ENCODE measurements at regions not wholly inside any gene's neighbourhood (a gene's known extent, or its start where the extent isn't known, plus 50 kb on each side); places are given as distances from the start of the nearest gene placed in this dataset.

DNA sequence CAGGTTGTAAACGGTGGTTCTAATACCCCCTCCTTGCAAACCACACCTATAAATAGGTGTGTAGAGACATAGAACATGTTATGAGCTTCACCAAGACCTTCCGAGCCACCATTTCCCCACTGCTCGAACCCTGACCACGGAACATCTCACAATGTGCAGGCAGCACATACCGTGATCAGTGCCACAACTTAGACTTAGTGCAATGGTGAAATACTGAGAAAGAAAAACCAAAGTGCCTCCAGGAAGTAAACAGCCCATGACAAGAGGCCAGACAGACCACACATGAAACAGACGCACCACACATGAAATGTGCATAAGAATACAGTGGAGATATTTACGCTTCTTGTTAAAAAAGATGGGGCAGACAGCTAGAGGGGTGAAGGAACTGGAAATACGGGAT lies 166.9 kb upstream of the CCND2 start:
- H3K4me3 ChIP-seq = no peak overlapping the region
- no peaks in the 10 kb centered on the region for H4K20me1 ChIP-seq
- TF ChIP-seq Cebpa-rat (IDR thresholded peaks at IDR 0.05) = no peak
- no peak overlapping the region for H3K4me2 ChIP-seq
- no peak overlapping the region for H3K9ac ChIP-seq
- H3K27me3 ChIP-seq = peaks cover 0 to 10% (median 0%) of the 10 kb centered on the region in 11 experiments; a peak in 1 of 22 replicates
- no peaks in the 10 kb centered on the region for H3K36me3 ChIP-seq
- peaks cover 0 to 20% (median 0%) of the 10 kb centered on the region in 10 experiments; a peak in 3 of 20 replicates for H3K4me1 ChIP-seq
- peaks cover 0 to 6% (median 0%) of the 10 kb centered on the region in 11 experiments; a peak in 5 of 22 replicates for H3K9me3 ChIP-seq (replicated peaks in 1 of 11)
- H3K27ac ChIP-seq = no peak overlapping the region

DNA sequence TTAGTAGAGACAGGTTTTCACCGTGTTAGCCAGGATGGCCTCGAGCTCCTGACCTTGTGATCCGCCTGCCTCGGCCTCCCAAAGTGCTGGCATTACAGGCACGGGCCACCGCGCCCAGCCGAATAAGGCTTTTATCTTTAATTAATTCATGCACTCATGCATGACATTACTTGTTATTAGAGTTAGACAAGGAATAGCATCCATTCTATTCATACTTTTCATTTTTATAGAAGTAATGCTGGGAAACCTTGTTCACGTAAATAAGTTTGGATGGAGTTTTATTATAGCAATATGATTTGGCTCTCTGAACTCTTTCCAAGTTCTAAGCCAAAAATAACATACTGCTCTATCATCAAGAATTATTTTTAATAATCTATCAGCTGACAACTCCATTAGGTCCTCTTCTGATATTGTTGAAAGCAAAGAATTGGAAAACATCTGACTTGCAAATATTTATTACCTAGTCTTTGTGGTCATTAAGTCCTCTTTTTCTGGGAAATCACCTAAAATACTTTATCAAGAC lies 168.8 kb upstream of the CCND2 start:
- Histone ChIP-seq H3K9ac (no peak overlapping the region), H3K4me1 (peaks cover 0 to 20% (median 0%) of the 10 kb centered on the region in 10 experiments; a peak in 3 of 20 replicates), H3K27ac (no peak overlapping the region), H4K20me1 (no peaks in the 10 kb centered on the region), H3K27me3 (peaks cover 0 to 10% (median 0%) of the 10 kb centered on the region in 11 experiments; a peak in 1 of 22 replicates), H3K9me3 (replicated peaks in 1 of 11) (peaks cover 0 to 6% (median 0%) of the 10 kb centered on the region in 11 experiments; a peak in 5 of 22 replicates), H3K36me3 (no peaks in the 10 kb centered on the region), H3K4me2 (no peak overlapping the region), H3K4me3 (no peak overlapping the region)
- TF ChIP-seq Cebpa-rat (IDR thresholded peaks at IDR 0.05) = no peak

DNA sequence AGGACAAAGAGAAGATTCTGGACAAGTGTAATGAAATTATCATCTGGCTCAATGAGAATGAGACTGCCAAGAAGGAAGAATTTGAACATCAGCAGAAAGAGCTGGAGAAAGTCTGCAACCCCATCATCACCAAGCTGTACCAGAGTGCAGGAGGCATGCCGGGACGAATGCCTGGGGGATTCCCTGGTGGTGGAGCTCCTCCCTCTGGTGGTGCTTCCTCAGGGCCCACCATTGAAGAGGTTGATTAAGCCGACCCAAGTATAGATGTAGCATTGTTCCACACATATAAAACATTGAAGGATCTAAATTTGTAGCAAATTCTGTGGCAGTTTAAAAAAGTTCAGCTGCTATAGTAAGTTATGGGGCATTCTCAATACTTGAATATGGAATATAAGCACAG lies 174.3 kb upstream of the CCND2 start:
- H3K4me3 ChIP-seq = no peak overlapping the region
- no peaks in the 10 kb centered on the region for H4K20me1 ChIP-seq
- H3K4me2 ChIP-seq = no peak overlapping the region
- no peaks in the 10 kb centered on the region for H3K27me3 ChIP-seq
- TF ChIP-seq Cebpa-rat (IDR thresholded peaks at IDR 0.05) = no peak
- H3K4me1 ChIP-seq = peaks cover 0 to 3% (median 0%) of the 10 kb centered on the region in 10 experiments; a peak in 1 of 20 replicates
- H3K27ac ChIP-seq = no peak overlapping the region
- no peaks in the 10 kb centered on the region for H3K36me3 ChIP-seq
- no peaks in the 10 kb centered on the region for H3K9me3 ChIP-seq (replicated peaks in 1 of 11)
- H3K9ac ChIP-seq = no peak overlapping the region

DNA sequence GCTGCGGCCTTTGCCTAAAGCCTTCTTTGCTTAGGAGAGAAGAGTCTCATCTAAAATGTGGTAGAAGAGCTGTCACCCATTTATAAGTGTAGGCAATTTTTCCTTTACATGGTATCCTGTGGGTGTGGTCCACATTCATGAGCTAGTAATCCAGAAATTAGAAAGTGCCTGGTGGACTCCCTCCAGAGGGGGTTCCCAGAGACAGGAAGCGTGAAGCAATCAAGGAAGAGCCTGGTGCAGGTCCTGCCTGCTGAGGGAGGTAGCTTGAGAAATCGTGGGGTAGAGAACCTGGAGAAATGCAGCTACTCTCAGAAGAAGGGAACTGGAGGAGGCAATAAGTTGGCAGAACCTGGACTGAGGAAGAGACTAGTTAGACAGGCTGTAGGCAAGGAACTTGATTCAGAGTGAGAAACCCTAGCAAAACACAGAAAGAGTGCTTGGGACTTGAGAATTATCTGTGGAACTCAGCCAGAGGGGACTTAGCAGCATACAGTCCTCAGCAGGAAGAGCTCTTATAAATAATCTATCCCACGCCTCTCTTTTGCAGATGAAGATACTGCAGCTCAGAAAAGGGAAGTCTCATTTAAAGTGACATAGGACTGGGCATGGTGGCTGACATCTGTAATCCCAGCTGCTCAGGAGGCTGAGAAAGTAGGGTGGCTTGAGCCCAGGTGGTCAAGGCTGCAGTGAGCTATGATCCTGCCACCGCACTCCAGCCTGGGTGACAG lies 182.4 kb upstream of the CCND2 start:
- H3K36me3 ChIP-seq = no peaks in the 10 kb centered on the region
- peak overlapping the region; percentile 20 to 71 (median 52) for H3K4me2 ChIP-seq
- H3K27ac ChIP-seq = no peak overlapping the region
- no peak for TF ChIP-seq Cebpa-rat (IDR thresholded peaks at IDR 0.05)
- peaks cover 10 to 21% (median 14%) of the 10 kb centered on the region in 10 experiments for H3K4me1 ChIP-seq
- no peaks in the 10 kb centered on the region for H3K9me3 ChIP-seq (replicated peaks in 1 of 11)
- H4K20me1 ChIP-seq = no peaks in the 10 kb centered on the region
- H3K9ac ChIP-seq = no peak overlapping the region
- no peaks in the 10 kb centered on the region for H3K27me3 ChIP-seq
- no peak overlapping the region for H3K4me3 ChIP-seq

DNA sequence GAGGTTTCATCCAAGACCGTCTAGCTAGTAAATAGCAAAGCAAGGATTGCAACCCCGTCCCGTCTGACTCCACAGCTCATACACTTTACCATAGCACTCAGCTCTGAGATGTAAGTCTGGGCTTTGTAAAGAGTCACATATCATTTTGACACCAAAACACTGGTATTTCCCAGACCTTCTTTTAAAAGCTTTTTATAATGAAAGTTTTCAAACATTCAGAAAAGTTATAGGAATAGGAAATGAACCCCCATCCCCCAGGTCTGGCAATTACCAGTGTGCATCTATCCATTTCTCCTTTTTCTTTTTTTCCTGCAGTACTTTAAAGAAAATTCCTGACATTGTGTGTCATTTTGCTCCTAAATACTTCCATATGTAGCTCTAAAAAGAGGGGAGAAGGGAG lies 183.6 kb upstream of the CCND2 start:
- no peaks in the 10 kb centered on the region for H3K36me3 ChIP-seq
- TF ChIP-seq Cebpa-rat (IDR thresholded peaks at IDR 0.05) = no peak
- no peak overlapping the region for H3K4me2 ChIP-seq
- no peak overlapping the region for H3K9ac ChIP-seq
- H3K27ac ChIP-seq = no peak overlapping the region
- H3K9me3 ChIP-seq (replicated peaks in 1 of 11) = no peaks in the 10 kb centered on the region
- H3K27me3 ChIP-seq = no peaks in the 10 kb centered on the region
- no peak overlapping the region for H3K4me3 ChIP-seq
- peaks cover 11 to 21% (median 16%) of the 10 kb centered on the region in 10 experiments for H3K4me1 ChIP-seq
- no peaks in the 10 kb centered on the region for H4K20me1 ChIP-seq

DNA sequence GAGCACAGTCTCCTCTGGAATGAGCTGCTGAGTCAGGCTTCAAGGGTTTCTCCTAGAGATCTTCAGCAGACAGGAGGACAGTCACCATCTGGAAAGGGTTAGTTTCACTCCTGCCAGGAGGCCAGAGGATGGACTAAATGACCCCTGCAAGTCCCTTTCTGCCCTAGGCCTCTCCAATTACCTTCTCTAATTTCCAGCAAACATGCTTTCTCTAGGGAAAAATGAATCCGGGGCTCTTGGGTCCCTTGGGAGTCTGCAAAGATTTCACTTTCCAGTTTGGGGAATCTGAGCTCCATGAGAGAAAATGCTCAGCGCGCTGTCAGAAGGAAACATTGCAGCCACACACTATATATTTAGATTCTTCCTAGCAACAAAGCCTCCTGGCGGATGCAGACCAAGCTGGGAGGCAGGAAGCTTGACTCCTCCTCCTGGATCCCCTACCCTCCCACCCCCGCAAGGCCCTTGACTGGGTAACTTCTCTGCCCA lies 184.4 kb upstream of the CCND2 start:
- Histone ChIP-seq H3K9ac (no peak overlapping the region), H3K9me3 (replicated peaks in 1 of 11) (no peaks in the 10 kb centered on the region), H3K4me1 (peaks cover 14 to 29% (median 19%) of the 10 kb centered on the region in 10 experiments), H3K27ac (no peak overlapping the region), H3K4me2 (no peak overlapping the region), H3K36me3 (no peaks in the 10 kb centered on the region), H3K27me3 (no peaks in the 10 kb centered on the region), H4K20me1 (no peaks in the 10 kb centered on the region), H3K4me3 (no peak overlapping the region)
- TF ChIP-seq Cebpa-rat (IDR thresholded peaks at IDR 0.05) = no peak

DNA sequence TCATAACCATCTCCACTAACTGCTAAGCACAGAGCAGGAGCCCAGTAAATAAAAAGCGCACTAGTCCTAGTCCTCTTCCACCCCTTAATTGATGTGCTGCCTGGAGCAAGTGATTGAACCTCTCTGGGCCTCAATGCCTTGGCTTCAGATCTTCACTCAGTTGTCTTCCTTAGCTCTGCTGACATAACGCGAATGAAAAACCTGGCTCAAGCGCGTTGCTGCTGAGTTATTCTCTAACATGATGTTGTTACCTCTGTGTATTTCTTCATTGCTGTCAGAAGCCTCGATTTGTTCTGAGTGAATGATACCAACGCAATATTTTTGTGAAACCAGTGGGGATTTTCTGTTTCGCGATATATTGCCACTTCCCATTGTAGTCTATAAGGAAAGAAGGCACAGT lies 185.1 kb upstream of the CCND2 start:
- H3K27ac ChIP-seq = no peak overlapping the region
- H3K36me3 ChIP-seq = no peaks in the 10 kb centered on the region
- H3K4me3 ChIP-seq = no peak overlapping the region
- no peak for TF ChIP-seq Cebpa-rat (IDR thresholded peaks at IDR 0.05)
- H3K27me3 ChIP-seq = no peaks in the 10 kb centered on the region
- H3K9me3 ChIP-seq (replicated peaks in 1 of 11) = no peaks in the 10 kb centered on the region
- H3K9ac ChIP-seq = no peak overlapping the region
- H4K20me1 ChIP-seq = no peaks in the 10 kb centered on the region
- peaks cover 17 to 36% (median 25%) of the 10 kb centered on the region in 10 experiments for H3K4me1 ChIP-seq
- H3K4me2 ChIP-seq = no peak overlapping the region

DNA sequence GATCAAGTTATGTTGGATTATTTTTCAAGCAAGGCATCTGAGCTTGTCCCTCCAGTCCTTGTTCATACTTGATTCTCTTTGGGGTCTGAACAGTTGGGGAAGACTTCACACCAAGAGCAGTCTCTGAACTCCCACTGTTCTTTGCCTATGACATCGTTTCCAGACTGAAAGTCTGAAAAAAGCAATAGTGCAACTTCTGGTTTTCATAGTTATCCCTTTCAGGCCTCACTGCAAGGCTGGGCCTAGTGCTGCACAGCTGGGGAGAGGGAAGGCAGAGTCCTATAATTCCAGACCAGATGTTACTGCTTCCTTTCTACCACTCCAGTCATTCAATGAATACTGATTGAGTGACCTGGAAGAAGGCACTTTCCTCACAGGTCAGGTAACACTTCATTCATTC lies 187.1 kb upstream of the CCND2 start:
- Histone ChIP-seq H3K4me2 (0 out of 22 replicates have a peak overlapping the region, but pooled peaks of 1 of the 11 experiments have one; percentile 27), H3K4me3 (no peak overlapping the region), H3K36me3 (no peaks in the 10 kb centered on the region), H3K27me3 (no peaks in the 10 kb centered on the region), H3K9ac (no peak overlapping the region), H4K20me1 (no peaks in the 10 kb centered on the region), H3K27ac (no peak overlapping the region), H3K4me1 (peaks cover 10 to 45% (median 30%) of the 10 kb centered on the region in 10 experiments), H3K9me3 (replicated peaks in 1 of 11) (no peaks in the 10 kb centered on the region)
- TF ChIP-seq Cebpa-rat (IDR thresholded peaks at IDR 0.05) = no peak

DNA sequence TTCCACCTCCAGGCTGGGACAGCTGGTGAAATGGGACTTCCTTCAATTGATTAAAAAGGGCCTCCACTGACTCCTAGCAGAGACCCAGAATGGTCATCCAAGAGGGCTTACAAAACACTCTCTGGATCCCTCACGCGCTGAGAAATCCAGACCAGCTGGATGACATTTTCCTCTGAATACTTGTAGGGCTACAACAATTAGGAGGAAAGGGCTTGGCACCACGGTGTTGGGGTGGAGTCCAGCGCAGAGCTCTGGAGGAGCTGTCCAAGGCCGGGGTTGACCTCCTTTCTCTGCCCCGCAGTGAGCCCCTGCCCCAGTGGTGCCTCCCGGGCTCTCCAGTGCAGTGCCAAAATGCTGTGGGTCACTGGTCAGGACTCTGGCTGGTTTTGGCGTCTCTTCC lies 189.0 kb upstream of the CCND2 start:
- TF ChIP-seq Cebpa-rat (IDR thresholded peaks at IDR 0.05) = no peak
- H3K27ac ChIP-seq = no peak overlapping the region
- H3K9ac ChIP-seq = no peak overlapping the region
- H3K4me1 ChIP-seq = peaks cover 0 to 39% (median 22%) of the 10 kb centered on the region in 10 experiments; a peak in 15 of 20 replicates
- no peaks in the 10 kb centered on the region for H3K27me3 ChIP-seq
- H3K4me3 ChIP-seq = no peak overlapping the region
- H4K20me1 ChIP-seq = no peaks in the 10 kb centered on the region
- peak overlapping the region in 5 of 11 experiments; percentile 50 to 79 (median 71); a peak in 10 of 22 replicates for H3K4me2 ChIP-seq
- H3K9me3 ChIP-seq (replicated peaks in 1 of 11) = no peaks in the 10 kb centered on the region
- no peaks in the 10 kb centered on the region for H3K36me3 ChIP-seq

All from BLaER1 treated with 17β-estradiol and CSF1 and Interleukin-3, amounts not matched to agents 10 nM and 100 nM (cell line).